Fibroblast of gingiva (primary cell): ENCODE measurements at regions not wholly inside any gene's neighbourhood (a gene's known extent, or its start where the extent isn't known, plus 50 kb on each side); places are given as distances from the start of the nearest gene placed in this dataset.
"Not testable (repeated sequence)": the region's sequence is repeated elsewhere in the genome, so short reads cannot be mapped to it uniquely, and the experiment has no call there.

Experiments used
- DNase-seq: peaks from one replicate; pipeline ENCODE4 v3.0.0-alpha.2; 2011; ENCODE audit warnings: low read depth

DNA sequence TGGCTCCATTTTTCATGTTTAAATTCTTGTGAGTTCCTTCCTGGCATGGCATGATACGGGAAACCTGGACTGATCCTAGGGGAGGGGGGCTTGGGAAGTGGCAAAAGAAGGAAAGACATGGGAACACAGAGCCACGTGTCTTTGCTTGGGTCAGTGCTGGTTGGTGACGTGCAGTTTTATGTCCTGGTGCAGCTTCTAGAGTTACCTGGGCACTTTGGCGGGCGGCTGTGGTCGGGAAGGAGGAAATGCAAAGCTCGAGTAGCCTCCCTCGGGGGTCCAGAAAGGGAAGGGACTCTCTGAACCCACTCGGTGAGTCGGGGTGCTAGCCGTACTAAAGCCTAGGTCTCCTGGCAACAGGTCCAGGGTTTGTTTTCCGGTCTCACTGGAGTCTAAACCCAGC lies 94.6 kb downstream of the APOB start:
- no peak for DNase-seq

GRCh38 chr2:20946468-20946867 lies 97.4 kb downstream of the APOB start:
- no peak for DNase-seq

DNA sequence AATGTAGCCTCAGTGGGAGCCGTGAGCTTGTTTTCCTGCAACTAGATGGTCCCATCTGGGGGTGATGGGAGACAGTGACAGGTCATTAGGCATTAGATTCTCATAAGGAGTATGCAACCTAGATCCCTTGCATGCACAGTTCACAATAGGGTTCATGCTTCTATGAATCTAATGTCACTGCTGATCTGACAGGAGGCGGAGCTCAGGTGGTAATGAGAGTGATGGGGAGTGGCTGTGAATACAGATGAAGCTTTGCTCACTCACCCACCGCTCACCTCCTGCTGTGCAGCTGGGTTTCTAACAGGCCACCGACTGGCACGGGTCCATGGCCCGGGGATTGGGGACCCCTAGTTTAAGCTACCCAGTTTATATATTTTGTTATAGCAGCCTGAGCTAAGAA lies 100.2 kb downstream of the APOB start:
- not testable (repeated sequence) for DNase-seq

DNA sequence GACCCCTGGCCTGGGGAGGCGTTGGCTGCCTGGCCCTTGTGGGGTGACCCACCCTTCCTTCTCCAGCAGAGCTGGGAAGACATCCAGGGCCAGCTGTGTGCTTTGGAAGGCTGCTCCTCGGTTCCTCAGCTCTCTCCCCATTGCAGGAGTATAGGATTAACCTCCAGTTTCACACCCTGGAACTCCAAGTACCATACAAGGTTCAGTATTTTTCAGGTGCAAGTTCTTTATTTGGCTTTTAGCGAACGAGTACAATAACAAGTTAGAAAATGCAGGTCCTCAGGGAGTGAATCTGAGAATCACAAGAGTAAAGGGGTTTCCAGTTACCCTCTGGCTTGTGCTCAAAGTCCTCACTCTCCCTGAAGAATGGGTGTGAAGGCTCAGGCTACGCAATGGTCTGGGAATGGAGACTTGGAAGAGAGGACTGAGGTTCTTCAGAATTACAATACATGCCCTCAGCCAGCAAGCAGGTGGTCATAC lies 101.2 kb downstream of the APOB start:
- DNase-seq = no peak

DNA sequence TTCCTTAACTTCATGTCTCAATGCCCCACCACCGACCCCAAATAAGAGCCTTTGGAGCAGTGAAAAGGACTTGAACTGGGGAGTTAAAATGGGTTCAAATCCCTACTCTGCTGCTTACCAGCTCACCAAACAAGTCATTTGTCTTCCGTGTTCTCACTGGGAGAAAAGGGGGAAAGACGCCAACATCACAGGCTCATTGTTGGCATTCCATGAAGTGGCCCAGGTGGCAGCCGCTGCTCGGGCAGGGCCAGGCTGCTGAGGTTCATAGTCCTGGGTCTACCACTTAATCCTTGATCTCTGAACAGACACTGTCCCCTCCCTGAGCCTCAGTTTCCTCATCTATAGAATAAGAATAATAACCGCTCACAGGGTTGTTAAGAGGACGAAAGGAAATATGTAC lies 103.0 kb downstream of the APOB start:
- DNase-seq = no peak

- DNase-seq = no peak
Measured at GRCh38 chr2:20939931-20940795, 103.7 kb downstream of the APOB start.

- DNase-seq = no peak
Measured at GRCh38 chr2:20937353-20937752, 106.5 kb downstream of the APOB start.

DNA sequence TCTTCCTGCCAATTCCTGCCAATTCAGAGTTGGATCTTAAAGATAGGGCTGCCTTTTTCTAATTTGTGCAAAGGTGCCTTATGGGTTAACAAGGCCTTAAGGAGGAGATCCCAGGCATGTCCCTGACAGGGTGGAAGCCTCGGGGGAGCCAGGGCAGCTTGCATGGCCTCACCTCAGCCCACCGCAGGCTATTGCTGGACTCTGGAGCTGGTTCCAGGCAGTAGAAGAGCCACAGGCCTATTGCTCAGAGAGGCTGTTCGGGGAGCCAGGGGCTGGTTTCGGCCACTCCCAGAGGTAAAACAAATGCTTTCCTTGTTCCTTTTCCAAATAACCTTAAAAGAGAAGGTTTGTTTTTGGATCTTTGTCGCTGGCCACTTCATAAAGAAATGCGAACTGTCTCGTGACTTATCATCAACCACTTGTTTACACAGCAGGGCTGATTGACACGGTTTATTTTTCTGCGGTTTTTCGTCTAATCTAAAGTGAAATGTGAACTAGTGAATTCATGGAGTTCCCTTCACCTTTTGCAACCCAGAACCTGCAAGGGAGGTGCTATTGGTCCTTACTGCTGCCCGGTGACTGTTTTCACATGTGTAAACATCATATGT lies 108.6 kb downstream of the APOB start:
- no peak for DNase-seq

- no peak for DNase-seq
Measured at GRCh38 chr2:20934236-20934635, 109.6 kb downstream of the APOB start.

DNA sequence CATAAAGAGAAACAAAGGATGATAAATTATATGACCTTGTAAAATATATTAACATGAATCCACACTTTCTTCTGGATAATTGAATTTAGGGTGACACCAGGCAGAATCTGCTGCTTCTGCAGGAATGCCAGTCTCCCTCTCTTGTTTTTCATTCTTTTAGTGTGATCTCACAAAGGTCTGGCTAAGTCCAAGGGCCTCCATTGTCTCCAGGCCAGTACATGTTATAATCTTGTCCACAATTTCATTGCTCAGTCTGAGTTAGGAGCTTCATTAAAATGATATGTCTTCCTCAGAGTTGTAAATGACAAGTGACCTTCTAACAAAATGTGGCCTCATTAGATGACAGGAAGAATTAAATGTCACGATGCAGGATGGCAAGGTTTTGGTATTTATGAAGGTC lies 110.2 kb downstream of the APOB start:
- no peak for DNase-seq

DNA sequence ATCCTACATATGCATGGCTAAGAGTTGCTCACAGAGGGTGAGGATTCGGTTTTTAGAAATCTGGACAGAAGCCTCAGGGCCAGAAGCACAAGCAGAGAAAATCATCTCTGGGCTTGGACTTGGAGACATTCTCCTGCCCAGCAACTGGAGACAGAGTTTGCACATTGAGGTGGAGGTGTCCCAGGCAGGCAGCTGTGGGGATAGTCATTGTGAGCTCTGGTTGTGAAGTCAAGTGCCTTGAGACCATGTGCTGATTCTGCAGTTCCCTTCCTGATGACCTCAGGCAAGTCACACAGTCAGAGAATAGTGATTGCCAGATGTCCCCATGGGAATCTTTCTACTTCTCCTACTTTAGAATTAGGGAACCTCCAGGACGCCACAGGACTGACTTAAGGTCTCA lies 108.4 kb upstream of the LDAH start:
- DNase-seq = no peak

- DNase-seq = peak; percentile 44
Measured at GRCh38 chr2:20930928-20931327, 108.0 kb upstream of the LDAH start.

DNA sequence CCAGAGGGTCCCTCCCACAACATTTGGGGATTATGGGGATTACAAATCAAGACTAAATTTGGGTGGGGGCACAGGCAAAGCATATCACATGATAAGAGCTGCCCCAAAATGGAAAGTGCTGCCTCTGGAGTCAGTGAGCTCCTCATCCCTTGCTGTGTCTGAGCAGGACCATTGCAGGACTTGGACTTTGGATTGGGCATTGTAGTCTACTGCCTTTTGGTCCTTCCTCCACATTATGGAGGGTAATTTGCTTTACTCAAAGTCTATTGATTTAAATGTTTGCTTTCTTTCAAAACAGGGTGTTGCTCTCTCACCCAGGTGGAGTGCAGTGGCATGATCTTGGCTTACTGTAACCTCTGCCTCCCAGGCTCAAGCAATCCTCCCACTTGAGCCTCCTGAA lies 106.8 kb upstream of the LDAH start:
- no peak for DNase-seq

DNA sequence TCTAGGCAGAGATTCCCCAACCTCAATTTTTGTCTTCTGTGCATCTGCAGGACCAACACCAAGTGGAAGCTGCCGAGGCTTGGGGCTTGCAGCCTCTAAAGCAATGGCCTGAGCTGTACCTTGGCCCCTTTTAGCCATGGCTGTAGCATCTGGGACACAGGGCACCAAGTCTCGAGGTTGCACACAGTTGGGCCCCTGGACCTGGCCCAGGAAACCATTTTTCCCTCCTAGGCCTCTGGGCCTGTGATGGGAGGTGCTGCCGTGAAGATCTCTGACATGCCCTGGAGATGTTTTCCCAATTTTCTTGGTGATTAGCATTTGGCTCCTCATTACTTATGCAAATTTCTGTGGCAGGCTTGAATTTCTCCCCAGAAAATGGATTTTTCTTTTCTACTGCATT lies 105.7 kb upstream of the LDAH start:
- no peak for DNase-seq

GRCh38 chr2:20925265-20925889 lies 102.5 kb upstream of the LDAH start:
- DNase-seq = no peak

DNA sequence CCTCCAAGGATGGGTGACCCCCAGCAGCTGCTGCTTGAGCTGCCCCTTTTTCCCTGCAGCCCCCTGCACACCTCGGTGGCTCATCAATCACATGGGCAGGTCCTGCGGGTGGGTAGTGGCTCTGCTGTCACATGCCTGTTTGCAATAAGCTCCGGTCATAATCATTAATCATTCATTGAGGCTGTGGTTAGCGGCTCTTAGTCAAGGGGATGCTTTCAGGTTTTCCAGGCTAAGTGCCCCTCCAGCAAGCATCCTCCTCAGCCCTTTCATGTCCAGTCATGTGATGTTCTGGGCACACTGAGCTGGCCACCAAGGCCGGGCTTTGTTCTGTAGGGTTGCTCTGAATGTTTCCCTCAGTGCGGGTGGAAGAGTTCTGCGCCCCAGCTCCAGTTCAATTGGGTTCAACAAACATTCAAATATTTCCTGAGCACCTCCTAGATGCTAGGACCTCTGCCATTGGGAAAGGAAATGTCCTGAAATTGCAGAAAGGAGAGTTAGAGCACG lies 96.4 kb upstream of the LDAH start:
- no peak for DNase-seq

- DNase-seq = peak; percentile 72
Measured at GRCh38 chr2:20917719-20918572, 95.0 kb upstream of the LDAH start.

GRCh38 chr2:20917287-20917660 lies 94.4 kb upstream of the LDAH start:
- DNase-seq = peak; percentile 8

GRCh38 chr2:20916604-20917286 lies 93.8 kb upstream of the LDAH start:
- peak; percentile 72 for DNase-seq

- no peak for DNase-seq
Measured at GRCh38 chr2:20915271-20915670, 92.4 kb upstream of the LDAH start.

GRCh38 chr2:20914771-20915170 lies 91.9 kb upstream of the LDAH start:
- no peak for DNase-seq
